HEK293T (cell line): ENCODE measurements at regions not wholly inside any gene's neighbourhood (a gene's known extent, or its start where the extent isn't known, plus 50 kb on each side); places are given as distances from the start of the nearest gene placed in this dataset.

Source experiments
- ARNT ChIP-seq: fragments of 450-650 bp; IDR thresholded peaks from 2 replicates; pipeline ENCODE4 v1.6.1; 2017; ENCODE audit warnings: mild to moderate bottlenecking
- BHLHE40 ChIP-seq: fragments of 450-650 bp; IDR thresholded peaks from 2 replicates; pipeline ENCODE4 v1.6.1; 2016; ENCODE audit warnings: mild to moderate bottlenecking, moderate library complexity, borderline replicate concordance
- ELF4 ChIP-seq: fragments of 450-650 bp; IDR thresholded peaks from 2 replicates; pipeline ENCODE4 v1.6.1; 2017; ENCODE audit warnings: antibody characterized with exemption
- FOXK2 ChIP-seq: fragments of 450-650 bp; IDR thresholded peaks from 2 replicates; pipeline ENCODE4 v1.6.1; 2016; ENCODE audit warnings: mild to moderate bottlenecking
- FOXM1 ChIP-seq: fragments of 450-650 bp; IDR thresholded peaks from 2 replicates; pipeline ENCODE4 v1.6.1; 2017; ENCODE audit warnings: mild to moderate bottlenecking, borderline replicate concordance
- HDGF ChIP-seq: fragments of 450-650 bp; IDR thresholded peaks from 2 replicates; pipeline ENCODE4 v1.6.1; 2017; ENCODE audit warnings: antibody characterized with exemption, borderline replicate concordance
- L3MBTL2 ChIP-seq: fragments of 450-650 bp; conservative IDR thresholded peaks from 2 replicates; pipeline ENCODE4 v1.6.1; 2016; ENCODE audit warnings: mild to moderate bottlenecking
- LEF1 ChIP-seq: fragments of 450-650 bp; IDR thresholded peaks from 2 replicates; pipeline ENCODE4 v1.6.1; 2017; ENCODE audit warnings: mild to moderate bottlenecking, borderline replicate concordance
- NFRKB ChIP-seq: fragments of 450-650 bp; IDR thresholded peaks from 2 replicates; pipeline ENCODE4 v1.6.1; 2016; ENCODE audit warnings: mild to moderate bottlenecking, moderate library complexity
- SP1 ChIP-seq: fragments of 450-650 bp; IDR thresholded peaks from 2 replicates; pipeline ENCODE4 v1.6.1; 2017
- SUZ12 ChIP-seq: fragments of 450-650 bp; IDR thresholded peaks from 2 replicates; pipeline ENCODE4 v1.6.1; 2016; ENCODE audit warnings: mild to moderate bottlenecking
- TARDBP ChIP-seq: fragments of 450-650 bp; IDR thresholded peaks from 2 replicates; pipeline ENCODE4 v1.6.1; 2016
- ZNF384 ChIP-seq: fragments of 450-650 bp; IDR thresholded peaks from 2 replicates; pipeline ENCODE4 v1.6.1; 2016

DNA sequence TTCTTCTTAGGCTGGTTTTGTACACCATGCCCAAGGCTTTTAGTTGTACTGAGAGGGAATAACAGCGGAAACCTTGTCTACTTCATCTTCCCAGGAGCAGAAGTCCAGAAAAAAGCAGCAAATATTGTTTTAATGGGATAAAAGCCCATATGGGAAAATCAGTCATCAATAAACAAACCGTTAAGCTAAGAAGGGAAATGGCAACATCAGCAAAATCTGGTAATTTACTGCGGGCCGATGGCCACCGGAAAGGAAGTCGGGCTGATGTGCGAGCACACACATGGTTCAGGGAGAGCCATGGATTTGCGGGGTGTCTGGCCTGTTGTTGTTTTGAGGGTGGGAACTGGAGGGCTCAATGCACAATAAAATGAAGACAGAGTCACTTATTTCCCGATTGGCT lies 300.7 kb upstream of the RAB6C start:
- TF ChIP-seq SP1: no peak
- TF ChIP-seq HDGF: no peak
- no peak for TF ChIP-seq LEF1
- no peak for TF ChIP-seq SUZ12
- TF ChIP-seq FOXM1: no peak
- no peak for TF ChIP-seq ZNF384
- no peak for TF ChIP-seq NFRKB
- TF ChIP-seq L3MBTL2: no peak
- no peak for TF ChIP-seq BHLHE40
- TF ChIP-seq FOXK2: no peak
- no peak for TF ChIP-seq ELF4
- no peak for TF ChIP-seq ARNT
- TF ChIP-seq TARDBP: no peak
